GM19467 (cell line): ENCODE measurements at regions not wholly inside any gene's neighbourhood (a gene's known extent, or its start where the extent isn't known, plus 50 kb on each side); places are given as distances from the start of the nearest gene placed in this dataset.

Source experiments
- ATAC-seq: cut with Tn5 transposase; IDR thresholded peaks from one replicate; pipeline ENCODE4 v1.9.1; 2021; ENCODE audit warnings: mild to moderate bottlenecking, moderate library complexity; ENCODE audit not compliant: unreplicated experiment

GRCh38 chr5:154107010-154107409 is 68.2 kb downstream of the MFAP3 start:
- ATAC-seq: no peak

GRCh38 chr5:154107756-154108155 is 69.0 kb downstream of the MFAP3 start:
- ATAC-seq: no peak

- ATAC-seq: no peak
Measured at GRCh38 chr5:154109416-154110106, 70.8 kb downstream of the MFAP3 start.

GRCh38 chr5:154110107-154110453 is 71.3 kb downstream of the MFAP3 start:
- ATAC-seq: no peak

- ATAC-seq: no peak
Measured at GRCh38 chr5:154110716-154111115, 71.9 kb downstream of the MFAP3 start.

- no peak for ATAC-seq
Measured at GRCh38 chr5:154111214-154111613, 72.4 kb downstream of the MFAP3 start.

GRCh38 chr5:154112255-154112654 is 73.5 kb downstream of the MFAP3 start:
- ATAC-seq: peak; percentile 65

- no peak for ATAC-seq
Measured at GRCh38 chr5:154115291-154115690, 75.2 kb upstream of the GALNT10 start.

- no peak for ATAC-seq
Measured at GRCh38 chr5:154117050-154117449, 73.5 kb upstream of the GALNT10 start.

GRCh38 chr5:154117930-154118329 is 72.6 kb upstream of the GALNT10 start:
- ATAC-seq: no peak

- ATAC-seq: no peak
Measured at GRCh38 chr5:154118385-154118784, 72.1 kb upstream of the GALNT10 start.

- no peak for ATAC-seq
Measured at GRCh38 chr5:154118893-154119336, 71.6 kb upstream of the GALNT10 start.

- no peak for ATAC-seq
Measured at GRCh38 chr5:154129013-154129412, 61.5 kb upstream of the GALNT10 start.

GRCh38 chr5:154129921-154130320 is 60.6 kb upstream of the GALNT10 start:
- no peak for ATAC-seq

GRCh38 chr5:154131817-154132216 is 58.7 kb upstream of the GALNT10 start:
- ATAC-seq: no peak

- no peak for ATAC-seq
Measured at GRCh38 chr5:154132718-154133307, 57.7 kb upstream of the GALNT10 start.

- ATAC-seq: no peak
Measured at GRCh38 chr5:154133591-154133990, 56.9 kb upstream of the GALNT10 start.

GRCh38 chr5:154134499-154134898 is 56.0 kb upstream of the GALNT10 start:
- no peak for ATAC-seq

GRCh38 chr5:154135125-154135817 is 55.3 kb upstream of the GALNT10 start:
- no peak for ATAC-seq

GRCh38 chr5:154136141-154136540 is 54.4 kb upstream of the GALNT10 start:
- no peak for ATAC-seq

- ATAC-seq: no peak
Measured at GRCh38 chr5:154138701-154139100, 51.8 kb upstream of the GALNT10 start.

- no peak for ATAC-seq
Measured at GRCh38 chr5:154140381-154140780, 50.2 kb upstream of the GALNT10 start.
